ENCODE measurements at regions not wholly inside any gene's neighbourhood (a gene's known extent, or its start where the extent isn't known, plus 50 kb on each side); places are given as distances from the start of the nearest gene placed in this dataset.

DNA sequence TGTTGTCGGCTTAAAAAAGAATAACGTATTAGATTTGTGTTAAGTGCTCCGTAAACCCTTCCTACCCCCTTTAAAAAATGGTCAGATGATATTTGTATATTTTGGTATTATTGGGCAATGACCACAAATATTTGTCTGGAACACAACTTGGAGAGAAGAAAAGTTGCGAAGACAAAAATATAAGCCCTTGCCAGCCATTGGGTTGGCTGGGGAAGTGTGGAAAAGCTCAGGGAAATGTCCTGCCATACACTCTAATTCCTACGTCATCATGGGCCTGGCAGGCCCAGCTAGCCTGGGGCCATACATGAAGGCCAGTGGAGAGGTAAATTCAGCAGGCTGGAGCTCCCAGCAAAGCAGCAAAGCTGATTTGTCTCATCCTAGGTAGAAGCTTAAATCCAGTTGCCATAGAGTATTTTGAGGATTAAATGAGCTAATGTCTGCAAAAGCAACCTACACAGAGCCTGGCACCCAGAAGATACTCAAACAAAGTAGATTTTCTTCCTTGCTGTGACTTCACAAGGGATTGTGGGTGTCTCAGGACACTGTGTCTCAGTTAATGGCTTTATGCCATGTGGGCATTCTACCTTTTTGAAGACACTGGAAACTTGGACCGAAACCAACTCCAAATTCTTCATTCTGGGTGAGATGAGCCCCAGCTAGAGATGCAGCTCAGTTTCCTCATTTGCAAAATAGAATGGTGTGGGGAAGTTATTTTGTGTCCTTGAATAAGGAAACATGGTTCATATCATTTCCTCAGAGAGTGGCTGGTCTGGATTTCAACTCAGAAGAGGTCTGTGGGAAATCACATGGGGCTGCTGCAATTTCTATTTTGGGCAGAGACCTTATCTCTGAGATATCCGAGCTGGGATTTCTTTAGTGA, 87.9 kb upstream of the MAP4K3 start:
- Histone ChIP-seq H3K9ac (ENCODE audit: extremely low read depth, low read length, poor library complexity, severe bottlenecking) (no peak overlapping the region), H3K4me3 (ENCODE audit: low read length) (no peak overlapping the region), H3K9me3 (ENCODE audit: control insufficient read depth, low read length) (peaks cover 25% of the 10 kb centered on the region), H3K4me1 (ENCODE audit: control insufficient read depth, insufficient read depth, low read length) (no peaks in the 10 kb centered on the region), H3K27ac (ENCODE audit: low read depth, low read length) (no peak overlapping the region), H3K27me3 (ENCODE audit: control insufficient read depth, insufficient read depth, low read length, poor library complexity, severe bottlenecking) (no peaks in the 10 kb centered on the region), H3K36me3 (ENCODE audit: control insufficient read depth, insufficient read depth, low read length) (no peaks in the 10 kb centered on the region)
- no peaks in the 10 kb centered on the region for H3K27me3 Mint-ChIP-seq (ENCODE audit: insufficient read depth)
- peaks cover 34% of the 10 kb centered on the region for H3K9me3 Mint-ChIP-seq
- H3K36me3 Mint-ChIP-seq (ENCODE audit: low read depth) = peaks cover 13% of the 10 kb centered on the region
- DNase-seq = no peak
- H3K4me1 Mint-ChIP-seq = no peaks in the 10 kb centered on the region
- no peak overlapping the region for H3K27ac Mint-ChIP-seq
- TF ChIP-seq, protein P1, sequence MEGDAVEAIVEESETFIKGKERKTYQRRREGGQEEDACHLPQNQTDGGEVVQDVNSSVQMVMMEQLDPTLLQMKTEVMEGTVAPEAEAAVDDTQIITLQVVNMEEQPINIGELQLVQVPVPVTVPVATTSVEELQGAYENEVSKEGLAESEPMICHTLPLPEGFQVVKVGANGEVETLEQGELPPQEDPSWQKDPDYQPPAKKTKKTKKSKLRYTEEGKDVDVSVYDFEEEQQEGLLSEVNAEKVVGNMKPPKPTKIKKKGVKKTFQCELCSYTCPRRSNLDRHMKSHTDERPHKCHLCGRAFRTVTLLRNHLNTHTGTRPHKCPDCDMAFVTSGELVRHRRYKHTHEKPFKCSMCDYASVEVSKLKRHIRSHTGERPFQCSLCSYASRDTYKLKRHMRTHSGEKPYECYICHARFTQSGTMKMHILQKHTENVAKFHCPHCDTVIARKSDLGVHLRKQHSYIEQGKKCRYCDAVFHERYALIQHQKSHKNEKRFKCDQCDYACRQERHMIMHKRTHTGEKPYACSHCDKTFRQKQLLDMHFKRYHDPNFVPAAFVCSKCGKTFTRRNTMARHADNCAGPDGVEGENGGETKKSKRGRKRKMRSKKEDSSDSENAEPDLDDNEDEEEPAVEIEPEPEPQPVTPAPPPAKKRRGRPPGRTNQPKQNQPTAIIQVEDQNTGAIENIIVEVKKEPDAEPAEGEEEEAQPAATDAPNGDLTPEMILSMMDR (conservative IDR thresholded peaks at IDR 0.05) = no peak
- H3K4me3 Mint-ChIP-seq = no peak overlapping the region
- 80 to 86% methylated on average over 3 to 7 of the region's 7 CpGs for WGBS, 2 experiments (ENCODE audit: insufficient coverage in 1 of 2, insufficient read length in 1 of 2)

DNA sequence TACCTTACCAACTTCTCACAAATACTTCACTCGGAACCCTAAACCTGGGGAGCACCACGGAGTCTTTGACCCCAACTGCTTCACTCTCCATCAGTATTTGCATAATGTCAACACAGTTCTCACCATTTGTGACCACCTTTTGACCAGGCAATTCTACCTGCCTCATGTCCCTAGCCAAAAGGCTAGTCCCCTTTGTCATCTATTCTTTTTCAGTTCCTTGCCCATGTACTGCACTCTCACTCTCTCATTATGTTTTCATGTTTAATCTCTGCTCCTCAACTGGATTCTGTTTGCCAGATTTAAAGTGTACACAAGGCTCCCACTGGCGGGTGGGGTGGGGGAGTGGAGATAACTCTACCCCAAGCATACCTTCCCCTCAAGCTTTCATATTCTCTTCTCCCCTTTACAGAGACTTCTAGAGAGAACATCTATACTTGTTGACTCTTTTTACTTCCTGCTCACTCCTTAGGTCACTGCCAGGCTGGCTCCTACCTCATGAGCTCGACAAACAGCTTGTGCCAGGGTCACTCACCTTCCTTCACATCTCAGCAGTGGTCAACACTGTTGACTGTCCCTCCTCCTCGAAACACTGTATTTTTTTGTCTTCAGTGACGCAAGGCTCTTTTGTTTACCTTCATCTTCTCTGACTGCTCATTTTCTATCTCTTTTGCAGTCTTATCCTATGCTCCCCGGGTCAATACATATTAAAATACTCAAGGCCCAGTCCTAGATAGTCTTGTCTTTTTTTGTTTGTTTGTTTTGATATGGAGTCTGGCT, 88.7 kb upstream of the MAP4K3 start:
- Histone ChIP-seq H3K27ac (ENCODE audit: low read depth, low read length) (no peak overlapping the region), H3K27me3 (ENCODE audit: control insufficient read depth, insufficient read depth, low read length, poor library complexity, severe bottlenecking) (no peaks in the 10 kb centered on the region), H3K4me3 (ENCODE audit: low read length) (no peak overlapping the region), H3K36me3 (ENCODE audit: control insufficient read depth, insufficient read depth, low read length) (no peaks in the 10 kb centered on the region), H3K9me3 (ENCODE audit: control insufficient read depth, low read length) (peaks cover 21% of the 10 kb centered on the region), H3K4me1 (ENCODE audit: control insufficient read depth, insufficient read depth, low read length) (no peaks in the 10 kb centered on the region), H3K9ac (ENCODE audit: extremely low read depth, low read length, poor library complexity, severe bottlenecking) (no peak overlapping the region)
- Mint-ChIP-seq H3K27ac (no peak overlapping the region), H3K27me3 (ENCODE audit: insufficient read depth) (no peaks in the 10 kb centered on the region), H3K36me3 (ENCODE audit: low read depth) (peaks cover 11% of the 10 kb centered on the region), H3K4me1 (no peaks in the 10 kb centered on the region), H3K9me3 (peaks cover 29% of the 10 kb centered on the region), H3K4me3 (no peak overlapping the region)
- WGBS, 2 experiments (ENCODE audit: insufficient coverage in 1 of 2, insufficient read length in 1 of 2) = 91 to 94% methylated on average over 5 to 7 of the region's 7 CpGs
- DNase-seq = no peak
- TF ChIP-seq, protein P1 (conservative IDR thresholded peaks at IDR 0.05) = no peak

GRCh38 chr2:39528701-39529100, 91.6 kb upstream of the MAP4K3 start:
- Histone ChIP-seq H3K4me3 (ENCODE audit: low read length) (no peak overlapping the region), H3K36me3 (ENCODE audit: control insufficient read depth, insufficient read depth, low read length) (no peaks in the 10 kb centered on the region), H3K4me1 (ENCODE audit: control insufficient read depth, insufficient read depth, low read length) (no peaks in the 10 kb centered on the region), H3K9ac (ENCODE audit: extremely low read depth, low read length, poor library complexity, severe bottlenecking) (no peak overlapping the region), H3K27ac (ENCODE audit: low read depth, low read length) (no peak overlapping the region), H3K9me3 (ENCODE audit: control insufficient read depth, low read length) (peaks cover 5% of the 10 kb centered on the region), H3K27me3 (ENCODE audit: control insufficient read depth, insufficient read depth, low read length, poor library complexity, severe bottlenecking) (no peaks in the 10 kb centered on the region)
- no peak for DNase-seq
- TF ChIP-seq, protein P1 (conservative IDR thresholded peaks at IDR 0.05) = no peak
- Mint-ChIP-seq H3K36me3 (ENCODE audit: low read depth) (peaks cover under 1% of the 10 kb centered on the region), H3K27ac (no peak overlapping the region), H3K9me3 (peaks cover 4% of the 10 kb centered on the region), H3K4me1 (peaks cover 7% of the 10 kb centered on the region), H3K4me3 (no peak overlapping the region), H3K27me3 (ENCODE audit: insufficient read depth) (no peaks in the 10 kb centered on the region)
- 87 to 90% methylated on average over 5 of the region's 5 CpGs for WGBS, 2 experiments (ENCODE audit: insufficient coverage in 1 of 2, insufficient read length in 1 of 2)

Data from endodermal cell (in vitro differentiated cells).